MM.1S (cell line): ENCODE measurements at regions not wholly inside any gene's neighbourhood (a gene's known extent, or its start where the extent isn't known, plus 50 kb on each side); places are given as distances from the start of the nearest gene placed in this dataset.

Source experiments
- EZH2 ChIP-seq: fragments of 300-600 bp; sonication (generic); optimal IDR thresholded peaks from 2 replicates; pipeline ENCODE3; 2017; ENCODE audit warnings: low read depth, mild to moderate bottlenecking, antibody characterized with exemption, low read length, mixed read lengths
- EZH2phosphoT487 ChIP-seq: fragments of 300-600 bp; sonication (generic); IDR thresholded peaks from 2 replicates; pipeline ENCODE4 v1.6.1; 2018; ENCODE audit warnings: antibody characterized with exemption, low read length
- TF ChIP-seq, protein P1 (sequence below): fragments of 300-600 bp; sonication (generic); IDR thresholded peaks from 2 replicates; pipeline ENCODE4 v1.5.1; 2016; ENCODE audit warnings: antibody characterized with exemption, low read length, mixed read lengths

DNA sequence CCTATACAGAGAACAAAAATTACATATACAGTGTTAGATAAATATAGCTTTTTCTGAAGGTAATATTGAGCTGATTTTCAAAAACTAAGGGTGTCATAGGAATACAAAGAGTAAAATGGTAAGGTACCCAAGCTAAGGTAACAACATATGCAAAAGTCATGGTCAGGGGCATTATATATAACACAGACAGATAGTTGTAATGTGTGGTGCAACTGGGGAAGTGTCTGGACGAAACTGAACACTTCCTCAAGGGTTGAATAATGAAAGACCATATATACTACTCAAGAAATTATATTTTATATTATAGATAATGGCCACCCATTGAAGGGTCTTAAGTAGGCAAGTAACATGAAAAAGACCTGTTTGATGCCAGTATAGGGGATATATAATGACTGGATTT lies 262.1 kb upstream of the CXXC4 start:
- TF ChIP-seq EZH2phosphoT487 (no peak), EZH2 (no peak)
- TF ChIP-seq, protein P1, sequence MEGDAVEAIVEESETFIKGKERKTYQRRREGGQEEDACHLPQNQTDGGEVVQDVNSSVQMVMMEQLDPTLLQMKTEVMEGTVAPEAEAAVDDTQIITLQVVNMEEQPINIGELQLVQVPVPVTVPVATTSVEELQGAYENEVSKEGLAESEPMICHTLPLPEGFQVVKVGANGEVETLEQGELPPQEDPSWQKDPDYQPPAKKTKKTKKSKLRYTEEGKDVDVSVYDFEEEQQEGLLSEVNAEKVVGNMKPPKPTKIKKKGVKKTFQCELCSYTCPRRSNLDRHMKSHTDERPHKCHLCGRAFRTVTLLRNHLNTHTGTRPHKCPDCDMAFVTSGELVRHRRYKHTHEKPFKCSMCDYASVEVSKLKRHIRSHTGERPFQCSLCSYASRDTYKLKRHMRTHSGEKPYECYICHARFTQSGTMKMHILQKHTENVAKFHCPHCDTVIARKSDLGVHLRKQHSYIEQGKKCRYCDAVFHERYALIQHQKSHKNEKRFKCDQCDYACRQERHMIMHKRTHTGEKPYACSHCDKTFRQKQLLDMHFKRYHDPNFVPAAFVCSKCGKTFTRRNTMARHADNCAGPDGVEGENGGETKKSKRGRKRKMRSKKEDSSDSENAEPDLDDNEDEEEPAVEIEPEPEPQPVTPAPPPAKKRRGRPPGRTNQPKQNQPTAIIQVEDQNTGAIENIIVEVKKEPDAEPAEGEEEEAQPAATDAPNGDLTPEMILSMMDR, result no peak
